ENCODE measurements at regions not wholly inside any gene's neighbourhood (a gene's known extent, or its start where the extent isn't known, plus 50 kb on each side); places are given as distances from the start of the nearest gene placed in this dataset.
"Not testable (repeated sequence)": the region's sequence is repeated elsewhere in the genome, so short reads cannot be mapped to it uniquely, and the experiment has no call there.

DNA sequence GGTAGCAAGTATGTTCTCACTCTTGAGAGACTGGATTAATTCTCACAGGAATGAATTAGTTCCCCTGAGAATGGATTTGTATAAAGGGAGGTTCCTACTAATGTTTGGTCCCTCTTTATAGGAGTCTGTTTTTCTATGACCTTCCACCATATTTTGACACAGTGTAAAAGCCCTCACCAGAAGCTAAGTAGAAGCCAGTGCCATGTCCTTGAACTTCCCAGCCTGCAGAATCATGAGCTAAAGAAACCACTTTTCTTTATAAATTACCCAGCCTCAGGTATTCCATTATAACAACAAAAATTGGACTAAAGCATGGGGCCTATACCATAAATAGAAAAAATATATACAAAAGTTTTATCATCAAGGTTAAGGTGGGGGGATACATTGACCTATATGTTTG, 227.9 kb upstream of the DTNA start:
- DNase-seq = no peak

DNA sequence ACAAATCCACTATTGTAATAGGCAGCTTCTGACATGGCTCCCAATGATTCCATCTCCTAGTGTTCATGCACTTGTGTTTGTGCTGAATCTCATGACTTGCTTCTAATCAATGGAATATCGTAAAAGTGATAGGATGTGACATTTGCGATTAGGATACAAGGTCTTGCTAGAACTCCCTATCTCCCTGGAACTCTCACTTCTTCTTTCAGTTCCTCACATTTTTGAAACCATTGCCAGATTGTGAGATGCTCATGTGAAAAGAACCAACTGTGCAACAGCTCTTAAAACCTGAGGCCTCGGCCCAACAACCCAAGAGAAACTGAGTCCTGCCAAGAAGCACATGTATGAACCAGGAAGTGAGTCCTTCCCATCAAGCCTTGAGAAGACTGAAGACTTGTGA, 226.9 kb upstream of the DTNA start:
- no peak for DNase-seq

DNA sequence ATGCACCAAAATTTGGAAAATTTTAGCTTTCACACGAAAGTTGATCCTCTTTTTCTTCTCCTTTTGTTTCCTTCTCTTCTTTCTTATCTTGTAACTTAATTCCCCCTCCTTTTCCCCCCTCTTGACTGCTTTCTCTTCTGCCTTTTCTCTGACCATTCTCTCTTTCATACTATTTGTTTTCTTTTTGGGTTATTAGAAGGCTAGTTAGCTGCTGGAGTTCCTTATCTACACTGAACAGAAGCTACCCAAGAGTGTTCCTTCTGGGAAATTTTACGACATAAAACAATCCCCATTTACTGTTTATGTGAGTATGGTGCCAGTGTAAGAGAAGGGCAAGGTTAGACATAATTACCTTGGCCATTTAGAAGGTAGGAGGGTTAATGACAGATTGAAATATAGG, 218.4 kb upstream of the DTNA start:
- DNase-seq = no peak

DNA sequence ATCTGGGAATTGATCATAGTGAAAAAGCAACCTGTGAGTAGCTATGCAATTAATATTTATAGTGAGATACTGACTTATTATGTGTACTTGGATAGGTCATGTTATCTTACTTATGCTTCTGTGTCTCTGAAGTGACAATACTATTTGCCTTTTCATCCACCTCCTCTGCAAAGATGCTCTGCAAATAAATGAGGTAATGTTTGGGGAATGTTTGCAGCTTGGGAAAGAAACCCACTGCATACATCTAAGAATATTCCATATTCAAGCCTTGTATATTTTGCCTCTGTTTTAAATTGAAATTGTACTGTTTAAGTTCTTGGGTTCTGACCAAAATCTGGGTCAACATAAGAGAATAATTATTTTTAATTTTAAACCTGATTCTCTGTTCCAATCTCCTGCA, 217.4 kb upstream of the DTNA start:
- DNase-seq = no peak

DNA sequence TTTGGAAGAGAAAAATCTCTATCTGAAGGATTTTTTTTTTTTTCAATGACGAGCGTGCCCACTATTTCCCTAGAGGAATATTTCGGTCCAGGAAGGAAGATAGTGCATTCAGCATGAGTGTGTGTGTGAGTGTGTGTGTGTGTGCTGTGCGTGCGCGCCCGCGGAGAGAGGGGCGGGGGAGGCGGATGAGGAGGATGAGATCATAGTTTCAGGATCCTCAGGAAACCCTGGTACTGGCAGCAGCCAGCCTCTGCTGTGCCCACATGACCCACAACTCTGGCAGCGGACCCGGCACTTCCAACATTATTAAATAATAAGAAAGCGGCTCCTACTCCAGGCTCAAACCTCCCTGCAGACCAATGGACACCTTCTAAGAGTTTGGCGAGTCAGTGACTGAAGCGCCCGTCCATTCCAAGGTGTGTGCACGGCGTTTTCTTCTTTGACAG, 217.0 kb upstream of the DTNA start:
- DNase-seq = peak; percentile 51

DNA sequence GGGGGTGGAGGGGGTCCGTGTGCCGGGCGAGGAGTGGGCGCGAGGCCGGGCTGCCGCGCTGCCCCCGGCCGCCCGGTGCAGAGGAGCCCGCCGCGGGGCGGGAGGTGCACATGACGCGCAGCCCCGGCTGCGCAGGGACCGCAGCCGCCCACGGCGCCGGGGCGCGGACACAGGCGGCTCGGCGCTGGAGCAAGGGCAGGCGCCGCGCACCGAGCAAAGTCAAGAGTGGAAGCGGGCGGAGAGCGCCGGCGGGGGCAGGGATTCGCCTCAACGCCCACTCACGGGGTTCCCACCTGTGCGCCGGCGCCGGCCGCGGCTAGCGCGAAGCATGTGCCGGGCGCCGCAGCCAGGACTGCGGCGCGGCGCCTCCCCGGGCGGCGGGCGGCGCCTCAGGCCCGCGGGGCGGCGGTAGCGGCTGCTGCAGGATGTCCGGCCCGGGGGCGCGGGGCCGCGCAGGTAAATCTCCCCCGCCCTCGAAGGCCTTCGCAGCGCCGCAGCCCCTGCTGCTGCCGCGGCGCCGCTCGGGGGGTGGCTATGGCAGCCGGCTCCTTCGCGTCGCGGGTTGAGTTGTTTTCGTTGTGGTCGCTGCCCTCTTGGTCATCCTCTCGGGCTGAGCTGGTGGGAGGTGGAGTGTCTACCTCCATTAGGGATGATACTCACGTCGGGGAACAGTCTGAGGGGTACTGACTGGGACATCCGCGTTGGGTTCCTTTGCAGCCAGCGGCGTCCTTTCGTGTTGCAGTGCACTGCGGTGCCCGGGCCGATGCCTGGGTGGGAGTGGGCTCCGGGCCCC, 216.3 kb upstream of the DTNA start:
- peak; percentile 16 for DNase-seq

DNA sequence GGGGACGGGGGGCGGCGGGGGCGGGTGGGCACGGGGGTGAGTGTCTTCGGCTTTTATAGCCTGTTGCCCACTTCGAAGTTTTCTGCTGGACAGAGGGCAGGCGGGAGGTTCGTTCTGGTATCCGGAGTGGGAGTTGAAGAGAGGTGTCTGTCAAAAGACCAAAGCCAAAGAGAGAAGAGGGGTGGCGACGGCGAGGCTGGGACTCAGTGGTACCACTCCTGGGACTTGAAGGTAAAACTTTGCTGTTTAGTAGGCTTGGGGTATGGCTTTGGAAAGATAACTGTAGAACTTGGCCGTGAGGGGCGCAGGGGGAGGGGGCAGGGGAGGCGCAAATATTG, 215.8 kb upstream of the DTNA start:
- no peak for DNase-seq

DNA sequence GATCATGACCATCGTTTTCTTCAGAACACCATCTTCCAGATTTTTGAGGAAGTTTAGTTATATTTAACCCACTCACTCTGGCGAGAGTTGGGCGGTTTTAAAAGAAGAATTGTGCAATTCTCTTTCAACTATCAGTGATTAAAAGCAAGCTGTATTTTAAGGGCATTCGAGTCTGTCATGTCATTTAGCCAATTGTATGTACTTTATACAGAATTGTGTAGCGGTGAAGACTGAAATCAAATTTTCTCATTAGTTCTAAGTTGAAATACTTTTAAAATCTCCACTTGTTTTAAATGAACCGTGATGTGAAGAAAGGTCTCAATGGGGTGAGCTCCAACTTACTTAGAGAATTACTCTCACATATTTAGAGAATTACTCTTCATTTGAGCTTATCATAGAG, 214.6 kb upstream of the DTNA start:
- DNase-seq = no peak

DNA sequence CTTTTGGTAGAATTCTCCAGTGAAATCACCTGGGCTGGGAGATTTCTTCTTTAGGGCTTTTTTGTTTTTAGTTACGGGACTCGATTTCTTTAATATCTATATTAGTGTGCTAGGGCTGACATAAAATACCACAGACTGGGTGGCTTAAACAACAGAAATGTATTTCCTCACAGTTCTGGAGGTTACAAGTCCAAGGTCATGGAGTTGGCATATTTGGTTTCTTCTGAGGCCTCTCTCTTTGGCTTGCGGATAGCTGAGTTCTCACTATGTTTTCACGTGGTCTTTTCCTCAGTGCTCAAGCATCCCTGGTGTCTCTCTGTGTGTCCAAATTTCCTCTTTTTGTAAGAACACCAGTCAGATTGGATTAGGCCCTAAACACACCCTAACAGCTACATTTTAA, 208.5 kb upstream of the DTNA start:
- no peak for DNase-seq

DNA sequence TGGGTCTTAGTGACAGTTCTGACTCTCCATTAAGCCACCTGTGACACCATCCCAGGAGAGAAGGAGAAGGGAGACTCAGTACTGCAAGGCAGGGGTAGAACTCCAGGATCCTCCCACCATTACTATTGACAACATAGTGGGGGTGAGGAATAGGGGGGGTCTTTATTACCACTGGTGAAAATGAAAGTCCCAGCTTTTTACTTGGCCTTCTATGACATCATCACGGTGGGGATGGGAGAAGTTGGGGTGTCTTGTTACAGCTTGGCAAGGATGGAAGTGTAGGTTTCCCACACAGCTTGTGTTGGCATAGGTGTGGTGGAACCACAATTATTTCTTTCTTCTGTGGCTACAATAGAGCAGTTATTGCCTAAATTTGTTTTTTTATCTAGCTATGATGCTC, 203.9 kb upstream of the DTNA start:
- DNase-seq = no peak

DNA sequence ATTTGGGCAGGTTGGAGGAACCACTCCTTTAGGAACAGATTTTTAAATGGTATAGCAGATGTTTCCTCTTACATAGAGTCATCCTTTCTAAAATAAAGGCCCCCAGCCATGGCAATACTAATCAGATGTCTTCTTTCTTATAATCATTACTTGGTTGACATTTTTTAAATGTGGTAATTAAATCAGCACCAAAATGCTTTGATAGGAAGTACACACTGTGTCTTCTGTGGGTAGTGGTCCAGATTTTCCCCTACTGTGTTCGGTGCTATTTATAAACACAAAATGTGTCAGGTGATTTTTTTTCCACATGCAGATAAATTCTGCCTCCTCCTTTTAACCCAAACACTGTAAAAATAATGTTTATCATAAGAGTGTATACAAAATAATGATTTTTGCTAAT, 200.9 kb upstream of the DTNA start:
- no peak for DNase-seq

DNA sequence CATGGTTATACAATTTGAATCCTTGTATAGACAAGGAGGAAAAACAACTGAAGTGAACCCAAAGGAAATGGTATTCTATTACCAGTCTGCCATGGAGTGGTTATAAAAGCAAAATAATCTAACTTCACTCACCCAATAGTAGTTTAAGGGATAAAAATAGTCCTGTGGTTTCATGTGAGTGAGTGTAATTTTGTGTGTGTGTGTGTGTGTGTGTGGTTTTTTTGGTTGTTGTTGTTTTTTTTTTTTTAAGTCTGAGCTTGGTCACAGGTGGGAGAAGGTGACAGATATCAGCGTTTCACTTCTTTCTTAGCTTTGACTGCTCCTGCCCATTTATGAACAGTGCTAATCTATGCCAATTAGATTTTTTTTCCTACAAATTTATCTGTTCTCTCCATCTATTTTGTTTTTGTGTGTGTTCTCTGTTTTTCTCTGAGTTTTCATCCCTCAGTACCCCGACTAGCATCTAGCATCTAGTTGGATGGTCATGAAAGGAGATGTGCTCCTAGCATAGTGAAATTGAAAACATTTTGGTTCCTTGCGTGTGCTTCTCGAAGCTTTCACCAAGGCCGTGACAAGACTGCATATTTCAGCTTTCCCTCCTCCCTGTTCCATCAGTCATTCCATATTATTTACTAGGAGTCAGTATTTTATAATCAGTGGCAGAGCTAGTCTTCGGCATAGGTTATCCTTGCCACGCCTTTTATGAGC, 200.1 kb upstream of the DTNA start:
- no peak for DNase-seq

DNA sequence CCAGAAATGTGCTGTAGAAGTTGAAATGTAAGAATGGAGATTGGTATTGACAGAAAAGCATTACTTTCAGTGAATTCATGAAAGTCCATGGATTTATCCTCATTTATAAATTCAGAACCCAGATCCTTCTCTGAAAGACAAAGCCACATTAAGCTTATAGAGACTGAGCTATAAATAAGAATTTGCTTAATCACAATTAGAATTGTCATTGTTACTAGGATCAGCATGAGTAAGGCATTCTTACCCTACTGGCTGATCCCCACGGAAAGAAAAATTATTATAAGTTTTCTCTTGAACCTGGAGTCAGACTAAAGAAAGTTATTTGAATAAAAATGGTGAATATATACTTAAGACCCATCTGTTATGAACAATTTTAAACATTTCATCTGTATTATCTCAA, 199.2 kb upstream of the DTNA start:
- DNase-seq = no peak

DNA sequence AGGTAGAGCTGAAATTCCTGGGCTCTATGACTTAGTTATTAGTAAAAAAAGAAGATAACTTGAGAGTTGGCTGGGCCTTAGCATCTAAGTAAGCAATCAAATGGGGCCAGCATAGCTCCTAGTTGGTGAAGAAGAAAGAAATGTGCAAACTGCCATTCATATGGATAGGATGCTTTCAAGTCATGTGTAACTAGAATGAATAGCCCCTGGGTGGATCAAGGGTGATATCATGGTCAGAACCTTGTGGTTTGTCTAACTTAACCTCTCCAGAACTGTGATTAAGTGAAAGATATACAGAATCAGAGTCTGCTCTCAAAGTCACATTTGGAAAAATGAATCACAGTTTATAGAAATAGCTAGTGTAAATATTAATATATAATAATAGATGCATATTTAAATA, 198.7 kb upstream of the DTNA start:
- DNase-seq = no peak

DNA sequence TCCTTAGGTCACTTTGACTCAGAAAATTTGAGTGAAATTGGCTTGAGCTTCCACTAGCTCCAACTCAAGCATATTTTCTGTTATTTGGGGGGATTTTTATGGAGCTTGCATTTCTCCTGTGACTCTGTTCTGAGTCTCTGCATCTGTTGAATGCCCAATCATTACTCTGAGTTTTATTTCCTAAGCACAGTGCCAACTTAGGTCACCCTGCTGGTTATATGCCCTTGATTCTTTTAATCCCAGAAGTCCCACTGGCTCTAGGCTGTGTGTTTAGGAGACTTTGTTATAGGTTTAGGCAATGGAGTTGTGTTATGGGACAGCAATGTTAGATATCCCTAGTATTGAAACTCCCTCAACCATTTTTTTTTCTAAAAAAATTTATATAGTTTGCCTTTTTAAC, 198.2 kb upstream of the DTNA start:
- DNase-seq = no peak

DNA sequence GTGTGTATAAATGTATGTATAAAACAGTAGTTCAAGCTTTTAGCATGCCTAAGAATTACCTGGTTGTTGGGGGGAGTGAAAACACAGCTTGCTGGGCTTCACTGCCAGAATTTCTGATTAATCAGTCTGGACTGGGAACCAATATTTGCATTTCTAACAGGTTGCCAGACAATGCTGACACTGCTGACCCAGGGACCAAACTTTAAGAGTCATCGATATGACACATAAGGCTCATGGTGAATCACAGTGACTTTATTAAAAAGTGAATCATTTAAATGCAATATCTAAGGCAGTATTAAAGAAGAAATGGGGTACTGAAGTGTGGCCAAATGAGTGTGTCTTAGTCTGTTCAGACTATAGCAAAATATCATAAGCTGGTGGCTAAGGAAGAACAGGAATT, 195.9 kb upstream of the DTNA start:
- no peak for DNase-seq

DNA sequence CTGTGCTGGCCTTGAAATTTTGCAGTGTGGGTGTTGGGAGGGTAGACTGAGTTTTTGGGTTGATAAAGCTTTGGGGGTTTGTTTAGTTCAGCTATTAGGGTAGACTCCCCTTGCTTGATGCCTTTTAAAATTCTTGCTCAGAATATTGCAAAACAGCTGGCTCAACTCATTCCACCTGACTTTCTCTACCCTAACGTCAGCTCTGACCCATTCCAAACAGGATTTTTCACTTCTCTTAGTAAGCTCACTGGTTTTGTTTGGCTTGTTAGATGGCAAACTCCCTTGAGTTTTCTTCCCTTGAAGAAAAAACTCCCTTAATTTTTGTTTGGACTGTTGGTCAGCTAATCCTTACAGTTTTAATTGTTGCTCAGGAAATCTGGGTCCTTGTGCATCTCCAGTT, 195.1 kb upstream of the DTNA start:
- no peak for DNase-seq

DNA sequence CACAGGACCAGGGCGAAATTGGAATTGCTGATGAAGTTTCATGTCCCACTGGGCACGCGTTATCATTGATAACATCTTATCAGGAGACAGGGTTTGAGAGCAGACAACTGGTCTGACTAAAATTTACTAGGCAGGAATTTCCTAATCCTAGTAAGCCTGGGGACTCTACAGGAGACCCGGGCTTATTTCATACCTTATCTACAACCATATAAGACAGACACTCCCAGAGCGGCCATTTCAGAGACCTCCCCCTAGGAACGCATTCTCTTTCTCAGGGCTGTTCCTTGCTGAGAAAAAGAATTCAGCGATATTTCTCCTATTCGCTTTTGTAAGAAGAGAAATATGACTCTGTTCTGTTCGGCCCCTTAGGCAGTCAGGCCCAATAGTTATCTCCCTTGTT, 193.7 kb upstream of the DTNA start:
- not testable (repeated sequence) for DNase-seq

DNA sequence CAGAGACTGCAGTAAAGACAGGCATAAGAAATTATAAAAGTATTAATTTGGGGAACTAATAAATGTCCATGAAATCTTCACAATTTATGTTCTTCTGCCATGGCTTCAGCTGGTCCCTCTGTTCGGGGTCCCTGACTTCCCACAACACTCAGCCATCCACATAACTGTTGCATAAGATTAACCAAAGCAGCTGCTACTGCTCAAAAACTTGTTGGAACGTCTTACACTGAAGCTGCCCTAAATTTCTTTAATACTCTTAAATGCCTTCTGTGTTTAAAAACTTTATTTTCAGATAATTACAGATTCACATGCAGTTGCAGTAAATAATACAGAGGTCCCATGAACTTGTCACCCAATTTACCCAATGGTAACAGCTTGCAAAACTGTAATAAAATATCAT, 193.1 kb upstream of the DTNA start:
- not testable (repeated sequence) for DNase-seq

DNA sequence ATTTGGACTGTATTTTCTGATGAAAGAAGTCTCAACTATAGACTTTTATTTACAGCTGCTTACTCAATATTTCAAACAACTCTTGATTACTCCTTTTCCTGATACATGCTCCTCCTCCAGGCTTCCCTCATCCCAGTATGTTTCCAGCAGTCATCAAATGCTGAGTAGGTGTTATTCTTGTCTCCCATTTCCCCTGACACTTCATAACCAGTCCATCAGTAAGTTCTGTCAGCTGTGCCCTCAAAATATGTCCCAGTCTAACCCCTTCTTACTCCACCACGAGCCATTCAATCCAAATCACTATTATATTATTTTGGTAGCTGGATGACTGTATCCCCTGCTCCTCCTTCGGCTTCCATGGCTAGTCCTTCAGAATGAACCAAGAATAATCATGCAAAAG, 189.1 kb upstream of the DTNA start:
- no peak for DNase-seq

DNA sequence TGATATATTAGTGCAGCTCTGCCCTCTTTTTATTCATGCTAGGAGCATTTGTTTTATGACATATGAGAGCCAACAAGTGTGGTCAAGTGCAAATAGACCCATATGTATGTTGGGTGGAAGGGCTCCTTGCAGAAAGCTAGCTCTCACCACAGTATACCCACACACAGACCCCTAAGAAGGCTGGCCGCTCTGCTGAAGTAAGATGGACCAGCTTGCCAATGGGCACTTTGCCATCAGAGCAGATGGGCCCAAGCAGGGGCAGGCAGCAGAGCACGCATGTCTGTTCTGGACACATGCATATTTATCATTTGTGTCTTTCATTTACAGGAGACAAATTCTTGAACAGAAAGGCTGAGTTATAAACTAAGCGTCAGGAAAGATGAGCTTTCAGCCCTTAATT, 187.5 kb upstream of the DTNA start:
- peak; percentile 5 for DNase-seq

DNA sequence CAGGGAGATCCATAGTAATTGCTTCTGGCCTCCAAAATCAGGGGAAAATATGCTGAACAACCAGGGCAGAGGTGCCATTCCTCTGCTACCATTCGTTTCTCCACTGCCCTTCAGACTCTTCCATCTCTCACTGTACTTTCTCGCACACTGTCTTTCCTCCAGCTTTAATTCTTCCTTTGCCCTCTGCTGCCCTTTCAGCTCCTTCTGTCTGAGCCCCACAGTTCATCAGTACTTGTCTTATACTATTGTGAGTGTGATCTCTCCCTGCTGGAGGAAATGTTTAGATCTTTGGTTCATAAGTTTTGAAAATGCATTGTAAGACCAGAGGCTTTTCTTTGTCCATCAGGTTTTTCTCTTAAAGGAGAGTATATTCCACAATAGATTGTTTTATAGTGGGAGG, 184.9 kb upstream of the DTNA start:
- no peak for DNase-seq

DNA sequence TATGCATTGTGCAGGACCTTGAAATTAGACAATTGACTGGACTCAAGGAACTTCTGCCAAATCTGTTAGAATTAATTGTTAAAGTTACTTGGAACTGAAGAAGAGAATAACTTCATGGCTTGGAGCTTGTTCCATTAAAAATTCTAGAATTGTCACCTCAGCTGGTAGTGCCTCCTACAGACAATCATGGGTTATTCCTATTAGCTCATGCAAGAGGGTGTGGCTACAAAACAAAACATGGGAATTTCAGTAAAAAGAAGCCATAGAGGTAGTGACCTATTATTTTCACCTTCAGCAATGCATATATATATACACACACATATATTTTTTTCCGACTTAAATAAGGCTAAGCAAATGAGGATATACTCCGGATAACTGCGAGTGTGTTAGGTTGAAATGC, 181.9 kb upstream of the DTNA start:
- DNase-seq = no peak

All from hindlimb muscle (tissue), 1 donor.